ENCODE measurements at regions not wholly inside any gene's neighbourhood (a gene's known extent, or its start where the extent isn't known, plus 50 kb on each side); places are given as distances from the start of the nearest gene placed in this dataset.

GRCh38 chr20:39381595-39381994 is 419.5 kb downstream of the DHX35 start:
- no peak for DNase-seq (ENCODE audit: low read depth)
- TF ChIP-seq CTCF (IDR thresholded peaks at IDR 0.05; ENCODE audit: insufficient read depth, low read length, poor library complexity, severe bottlenecking) = no peak

GRCh38 chr20:39378776-39379175 is 416.6 kb downstream of the DHX35 start:
- Histone ChIP-seq H3K27me3 (ENCODE audit: control insufficient read depth, insufficient read depth, low read length) (no peaks in the 10 kb centered on the region), H3K36me3 (ENCODE audit: control insufficient read depth, insufficient read depth, low read length) (no peaks in the 10 kb centered on the region), H3K4me3 (ENCODE audit: low read depth, low read length) (no peak overlapping the region)
- no peak for DNase-seq (ENCODE audit: low read depth)
- no peak for TF ChIP-seq CTCF (IDR thresholded peaks at IDR 0.05; ENCODE audit: insufficient read depth, low read length, poor library complexity, severe bottlenecking)

More at GRCh38 chr20:39381595-39381994, 419.5 kb downstream of the DHX35 start:
- Histone ChIP-seq H3K36me3 (ENCODE audit: control insufficient read depth, insufficient read depth, low read length) (no peaks in the 10 kb centered on the region), H3K27me3 (ENCODE audit: control insufficient read depth, insufficient read depth, low read length) (no peaks in the 10 kb centered on the region), H3K4me3 (ENCODE audit: low read depth, low read length) (no peak overlapping the region)

GRCh38 chr20:39376788-39377187 is 414.6 kb downstream of the DHX35 start:
- H3K27me3 ChIP-seq (ENCODE audit: control insufficient read depth, insufficient read depth, low read length) = no peaks in the 10 kb centered on the region
- TF ChIP-seq CTCF (IDR thresholded peaks at IDR 0.05; ENCODE audit: insufficient read depth, low read length, poor library complexity, severe bottlenecking) = no peak

GRCh38 chr20:39364320-39364719 is 402.2 kb downstream of the DHX35 start:
- no peak overlapping the region for H3K4me3 ChIP-seq (ENCODE audit: low read depth, low read length)
- no peak for DNase-seq (ENCODE audit: low read depth)

More at GRCh38 chr20:39376788-39377187, 414.6 kb downstream of the DHX35 start:
- H3K4me3 ChIP-seq (ENCODE audit: low read depth, low read length) = no peak overlapping the region
- no peaks in the 10 kb centered on the region for H3K36me3 ChIP-seq (ENCODE audit: control insufficient read depth, insufficient read depth, low read length)
- no peak for DNase-seq (ENCODE audit: low read depth)

GRCh38 chr20:39359981-39360620 is 398.0 kb downstream of the DHX35 start:
- no peak overlapping the region for H3K4me3 ChIP-seq (ENCODE audit: low read depth, low read length)
- no peak for DNase-seq (ENCODE audit: low read depth)
- no peak for TF ChIP-seq CTCF (IDR thresholded peaks at IDR 0.05; ENCODE audit: insufficient read depth, low read length, poor library complexity, severe bottlenecking)
- no peaks in the 10 kb centered on the region for H3K27me3 ChIP-seq (ENCODE audit: control insufficient read depth, insufficient read depth, low read length)
- H3K36me3 ChIP-seq (ENCODE audit: control insufficient read depth, insufficient read depth, low read length) = no peaks in the 10 kb centered on the region

More at GRCh38 chr20:39364320-39364719, 402.2 kb downstream of the DHX35 start:
- Histone ChIP-seq H3K27me3 (ENCODE audit: control insufficient read depth, insufficient read depth, low read length) (no peaks in the 10 kb centered on the region), H3K36me3 (ENCODE audit: control insufficient read depth, insufficient read depth, low read length) (no peaks in the 10 kb centered on the region)
- TF ChIP-seq CTCF (IDR thresholded peaks at IDR 0.05; ENCODE audit: insufficient read depth, low read length, poor library complexity, severe bottlenecking) = no peak

GRCh38 chr20:39358052-39358451 is 395.9 kb downstream of the DHX35 start:
- Histone ChIP-seq H3K4me3 (ENCODE audit: low read depth, low read length) (no peak overlapping the region), H3K27me3 (ENCODE audit: control insufficient read depth, insufficient read depth, low read length) (no peaks in the 10 kb centered on the region), H3K36me3 (ENCODE audit: control insufficient read depth, insufficient read depth, low read length) (no peaks in the 10 kb centered on the region)
- no peak for TF ChIP-seq CTCF (IDR thresholded peaks at IDR 0.05; ENCODE audit: insufficient read depth, low read length, poor library complexity, severe bottlenecking)
- DNase-seq (ENCODE audit: low read depth) = no peak

All from kidney epithelial cell (primary cell).